GM12878 (cell line): ENCODE measurements at regions not wholly inside any gene's neighbourhood (a gene's known extent, or its start where the extent isn't known, plus 50 kb on each side); places are given as distances from the start of the nearest gene placed in this dataset.

Source experiments
- ATAC-seq: fragments of 200-7000 bp; cut with Tn5 transposase; 3 replicates; pipeline ENCODE4 v1.9.1; 2020; ENCODE audit warnings: mild to moderate bottlenecking, moderate library complexity
- BruUV-seq: library from RNA; stranded (reverse); fragments of 400-500 nt; replicated peaks from 2 replicates; lab custom pipeline; 2021; lab: Mats Ljungman, UMichigan
- CTCF ChIA-PET: fragments of 300-600 bp; sonication (Branson Sonifier 250); formaldehyde crosslinking; extraction: SDS; loops from one replicate; lab custom pipeline; 2021; ENCODE audit warnings: inconsistent platforms; lab: Yijun Ruan, JAX
- POLR2A ChIA-PET: fragments of 350-600 bp; formaldehyde crosslinking; extraction: SDS; loops from one replicate; lab custom pipeline; 2021; ENCODE audit warnings: inconsistent platforms; lab: Charles Lee
- RAD21 ChIA-PET: fragments of 300-600 bp; sonication (Branson Sonifier 250); formaldehyde crosslinking; loops from one replicate; lab custom pipeline; 2023; ENCODE audit warnings: antibody characterized with exemption; ENCODE audit not compliant: unreplicated experiment; lab: Charles Lee
- SMC1A ChIA-PET: fragments of 300-600 bp; sonication (Branson Sonifier 250); formaldehyde crosslinking; loops from one replicate; lab custom pipeline; 2023; ENCODE audit not compliant: unreplicated experiment, uncharacterized antibody; lab: Charles Lee
- DNase-seq: peaks from one replicate; pipeline ENCODE4 v3.0.0-alpha.2; 2011; ENCODE audit warnings: low read depth, low spot score
- FAIRE-seq: peaks from 3 replicates; lab custom pipeline; 2011; peaks lifted over from hg19 to GRCh38; lab: Jason Lieb, UNC
- H2AFZ ChIP-seq: 2 replicates; pipeline ENCODE4 v1.6.0; 2011; ENCODE audit warnings: low read depth, low read length, control low read depth; ENCODE audit not compliant: control insufficient read depth
- H3K27ac ChIP-seq: 2 replicates; pipeline ENCODE4 v1.5.1; 2011; ENCODE audit warnings: control low read depth; ENCODE audit not compliant: control insufficient read depth, insufficient read depth
- H3K27me3 ChIP-seq, 2 experiments: replicated peaks in 1 of 2; 2 replicates each; pipeline versions ENCODE4 v1.6.0 to v1.6.1; 2011; ENCODE audit warnings: low read length in 1 of 2; ENCODE audit not compliant: control insufficient read depth in 2 of 2, insufficient read depth in 2 of 2
- H3K36me3 ChIP-seq, 2 experiments: 2 replicates each; pipeline ENCODE4 v1.5.1; 2011; ENCODE audit warnings: low read length in 1 of 2; ENCODE audit not compliant: control insufficient read depth in 2 of 2, insufficient read depth in 2 of 2
- H3K4me1 ChIP-seq: 2 replicates; pipeline ENCODE4 v1.6.1; 2011; ENCODE audit warnings: mild to moderate bottlenecking, low read length, moderate library complexity, mixed read lengths; ENCODE audit not compliant: control insufficient read depth, insufficient read depth
- H3K4me2 ChIP-seq: 2 replicates; pipeline ENCODE4 v1.6.0; 2011; ENCODE audit warnings: control low read depth; ENCODE audit not compliant: control insufficient read depth, insufficient read depth
- H3K4me3 ChIP-seq: fragments of 200-600 bp; sonication (generic); 2 replicates; pipeline ENCODE4 v1.5.1; 2016
- H3K79me2 ChIP-seq: 2 replicates; pipeline ENCODE4 v1.6.0; 2011; ENCODE audit warnings: low read length; ENCODE audit not compliant: control insufficient read depth, insufficient read depth
- H3K9ac ChIP-seq: 2 replicates; pipeline ENCODE4 v1.8.0; 2011; ENCODE audit warnings: low read length, control low read depth, mixed read lengths; ENCODE audit not compliant: control insufficient read depth, insufficient read depth
- H3K9me3 ChIP-seq: replicated peaks from 3 replicates; pipeline ENCODE4 v1.5.1; 2011; ENCODE audit warnings: mild to moderate bottlenecking, low read length; ENCODE audit not compliant: control insufficient read depth, insufficient read depth
- H4K20me1 ChIP-seq: 2 replicates; pipeline ENCODE4 v1.6.0; 2011; ENCODE audit not compliant: control insufficient read depth, insufficient read depth
- ASH2L ChIP-seq: fragments of 300-600, 200-600 bp; sonication (generic); IDR thresholded peaks from 2 replicates; pipeline ENCODE4 v1.6.1; 2017; ENCODE audit warnings: low read depth, mild to moderate bottlenecking, borderline replicate concordance
- CHD2 ChIP-seq: IDR thresholded peaks from 2 replicates; pipeline ENCODE4 v1.6.1; 2011; ENCODE audit warnings: low read depth, low read length, improper control_type of control experiment, borderline replicate concordance
- EP300 ChIP-seq, 2 experiments: fragments of 150-350 bp in 1 of 2; IDR thresholded peaks; 2 replicates each; pipeline ENCODE4 v1.6.1; 2011 to 2012; ENCODE audit warnings: low read depth in 2 of 2, low read length in 2 of 2, borderline replicate concordance in 1 of 2, improper control_type of control experiment in 1 of 2, inconsistent platforms in 1 of 2; ENCODE audit not compliant: control insufficient read depth in 1 of 2
- EZH2 ChIP-seq: IDR thresholded peaks from 2 replicates; pipeline ENCODE4 v1.6.1; 2012; ENCODE audit warnings: low read depth, mild to moderate bottlenecking, control low read depth, inconsistent platforms, low read length, borderline replicate concordance; ENCODE audit not compliant: control insufficient read depth
- LARP7 ChIP-seq: fragments of 450-650 bp; IDR thresholded peaks from 2 replicates; pipeline ENCODE4 v1.6.1; 2017; ENCODE audit warnings: mild to moderate bottlenecking
- NFIC ChIP-seq: IDR thresholded peaks from 2 replicates; pipeline ENCODE4 v1.6.1; 2012; ENCODE audit warnings: low read depth, mild to moderate bottlenecking, inconsistent platforms, low read length, moderate library complexity
- PML ChIP-seq: IDR thresholded peaks from 2 replicates; pipeline ENCODE4 v1.6.1; 2012; ENCODE audit warnings: low read length, inconsistent platforms
- POLR2A ChIP-seq: IDR thresholded peaks from 2 replicates; pipeline ENCODE4 v1.6.1; 2011; ENCODE audit warnings: low read depth, mild to moderate bottlenecking, low read length
- RAD21 ChIP-seq: IDR thresholded peaks from 2 replicates; pipeline ENCODE4 v1.6.1; 2011; ENCODE audit warnings: mild to moderate bottlenecking, low read depth, low read length, moderate library complexity; ENCODE audit not compliant: insufficient read depth
- SREBF2 ChIP-seq: IDR thresholded peaks from 2 replicates; pipeline ENCODE4 v1.6.1; 2012; ENCODE audit warnings: mild to moderate bottlenecking, low read length
- TCF3 ChIP-seq: IDR thresholded peaks from 2 replicates; pipeline ENCODE4 v1.6.1; 2012; ENCODE audit warnings: low read depth, mild to moderate bottlenecking, low read length, borderline replicate concordance; ENCODE audit not compliant: insufficient read depth
- TCF7 ChIP-seq: IDR thresholded peaks from 2 replicates; pipeline ENCODE4 v1.6.1; 2014; ENCODE audit warnings: antibody characterized with exemption, borderline replicate concordance
- ZBED1 ChIP-seq: IDR thresholded peaks from 2 replicates; pipeline ENCODE4 v1.6.1; 2016; ENCODE audit warnings: borderline replicate concordance
- WGBS: methylation state at CpG from one replicate; pipeline ENCODE4 v1.1.6; 2016; ENCODE audit warnings: low lambda C conversion rate; ENCODE audit not compliant: insufficient replicate concordance, insufficient coverage; ENCODE audit errors: missing lambda C conversion rate; 5-methylcytosine and 5-hydroxymethylcytosine counted together
- in situ Hi-C: fragments of 300-500 bp; cut with MboI; formaldehyde crosslinking; loops from 9 replicates; pipeline ENCODE4 v1.14.3; 2018; ENCODE audit warnings: mixed read lengths
- intact Hi-C: fragments of 100-400 bp; cut with micrococcal nuclease; formaldehyde crosslinking; loops from one replicate; pipeline ENCODE4 v1.14.2; 2022; ENCODE audit not compliant: unreplicated experiment
- TF ChIP-seq, protein P1 (sequence below), 3 experiments: IDR thresholded peaks in 2 of 3; conservative IDR thresholded peaks in 1 of 3; 2 replicates each; pipeline ENCODE4 v1.5.1; 2011; ENCODE audit warnings: low read depth in 3 of 3, low read length in 3 of 3, mild to moderate bottlenecking in 3 of 3, control low read depth in 2 of 3, moderate library complexity in 2 of 3, inconsistent platforms in 1 of 3, mixed read lengths in 1 of 3; ENCODE audit not compliant: control insufficient read depth in 2 of 3, insufficient read depth in 1 of 3; ENCODE audit errors: extremely low read depth in 1 of 3
- TF ChIP-seq, protein P2 (sequence below): IDR thresholded peaks from 2 replicates; pipeline ENCODE4 v1.6.1; 2011; ENCODE audit warnings: low read depth, mild to moderate bottlenecking, low read length, moderate library complexity, borderline replicate concordance; ENCODE audit errors: extremely low read depth
- TF ChIP-seq, protein P3 (sequence below): fragments of 450-650 bp; IDR thresholded peaks from 2 replicates; pipeline ENCODE4 v1.6.1; 2017; ENCODE audit warnings: low read depth, mild to moderate bottlenecking, moderate library complexity
- TF ChIP-seq, protein P4 (sequence below): fragments of 450-650 bp; IDR thresholded peaks from 2 replicates; pipeline ENCODE4 v1.6.1; 2014; ENCODE audit warnings: mild to moderate bottlenecking
- TF ChIP-seq, protein P5 (sequence below): IDR thresholded peaks from 2 replicates; pipeline ENCODE4 v1.6.1; 2011; ENCODE audit warnings: low read depth, low read length, improper control_type of control experiment, borderline replicate concordance

DNA sequence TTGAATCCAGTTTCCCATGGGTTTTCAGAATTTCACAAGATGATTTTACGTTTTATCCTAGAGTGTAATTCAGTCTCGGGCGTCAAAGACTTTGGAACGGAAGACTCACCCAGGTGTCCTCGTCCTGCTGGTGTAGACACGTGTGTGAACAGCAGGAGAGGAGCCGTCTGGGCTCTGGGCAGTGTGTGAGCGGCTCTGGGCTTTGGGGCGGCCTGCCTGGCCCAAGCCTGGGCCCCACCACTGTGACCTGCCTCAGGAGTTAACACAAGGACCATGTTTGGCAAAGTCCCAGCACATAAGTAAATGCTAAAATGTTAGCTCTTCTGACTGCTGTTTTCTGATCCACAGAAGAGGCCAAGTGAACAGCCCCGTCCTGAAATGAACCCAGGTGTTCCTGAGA lies 1093.3 kb downstream of the BRD1 start (continued):
- TF ChIP-seq, protein P1, sequence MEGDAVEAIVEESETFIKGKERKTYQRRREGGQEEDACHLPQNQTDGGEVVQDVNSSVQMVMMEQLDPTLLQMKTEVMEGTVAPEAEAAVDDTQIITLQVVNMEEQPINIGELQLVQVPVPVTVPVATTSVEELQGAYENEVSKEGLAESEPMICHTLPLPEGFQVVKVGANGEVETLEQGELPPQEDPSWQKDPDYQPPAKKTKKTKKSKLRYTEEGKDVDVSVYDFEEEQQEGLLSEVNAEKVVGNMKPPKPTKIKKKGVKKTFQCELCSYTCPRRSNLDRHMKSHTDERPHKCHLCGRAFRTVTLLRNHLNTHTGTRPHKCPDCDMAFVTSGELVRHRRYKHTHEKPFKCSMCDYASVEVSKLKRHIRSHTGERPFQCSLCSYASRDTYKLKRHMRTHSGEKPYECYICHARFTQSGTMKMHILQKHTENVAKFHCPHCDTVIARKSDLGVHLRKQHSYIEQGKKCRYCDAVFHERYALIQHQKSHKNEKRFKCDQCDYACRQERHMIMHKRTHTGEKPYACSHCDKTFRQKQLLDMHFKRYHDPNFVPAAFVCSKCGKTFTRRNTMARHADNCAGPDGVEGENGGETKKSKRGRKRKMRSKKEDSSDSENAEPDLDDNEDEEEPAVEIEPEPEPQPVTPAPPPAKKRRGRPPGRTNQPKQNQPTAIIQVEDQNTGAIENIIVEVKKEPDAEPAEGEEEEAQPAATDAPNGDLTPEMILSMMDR (IDR thresholded peaks at IDR 0.05 in 2 of 3, conservative IDR thresholded peaks at IDR 0.05 in 1 of 3; ENCODE audit: control insufficient read depth in 2 of 3, extremely low read depth in 1 of 3, insufficient read depth in 1 of 3, low read depth in 3 of 3, low read length in 3 of 3), result no peak
- TF ChIP-seq LARP7 (no peak), PML (no peak), RAD21 (no peak), POLR2A (no peak), TCF3 (no peak)

DNA sequence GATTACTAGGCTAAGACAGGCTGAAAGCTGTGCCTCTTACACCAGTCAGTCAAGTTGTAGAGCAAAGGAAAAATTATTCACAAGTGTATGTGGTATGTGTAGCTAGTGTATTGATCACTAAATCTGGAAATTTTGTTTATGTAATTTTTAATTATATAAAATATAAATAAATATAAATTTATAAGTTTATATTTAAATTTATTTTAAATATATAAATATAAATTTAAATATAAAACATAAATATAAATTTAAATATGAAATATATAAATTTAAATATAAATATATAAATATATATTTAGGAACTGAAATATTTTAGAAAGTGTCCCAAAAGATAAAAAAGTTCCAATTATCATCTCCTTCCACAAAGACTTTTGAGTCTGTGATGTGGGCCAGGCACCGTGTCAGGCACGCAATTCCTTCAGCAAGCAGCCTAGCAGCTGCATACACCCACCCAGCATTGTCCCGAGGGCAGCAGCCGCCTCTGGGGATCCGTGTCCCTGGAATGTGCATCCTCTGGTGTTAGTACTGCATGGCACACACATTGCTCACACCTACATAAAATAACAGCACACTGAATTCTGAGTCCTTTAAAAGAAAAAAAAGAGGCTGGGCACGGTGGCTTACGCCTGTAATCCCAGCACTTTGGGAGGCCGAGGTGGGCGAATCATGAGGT lies 1098.0 kb downstream of the BRD1 start:
- ChIA-PET POLR2A (no interaction called here), SMC1A (no interaction called here), RAD21 (no interaction called here), CTCF (no interaction called here)
- Histone ChIP-seq H3K4me2 (no peak overlapping the region), H3K27me3 (no peaks in the 10 kb centered on the region), H2AFZ (no peak overlapping the region), H3K79me2 (no peaks in the 10 kb centered on the region), H3K36me3 (no peaks in the 10 kb centered on the region), H4K20me1 (no peaks in the 10 kb centered on the region), H3K4me3 (no peak overlapping the region), H3K4me1 (no peaks in the 10 kb centered on the region), H3K9ac (no peak overlapping the region), H3K9me3 (no peaks in the 10 kb centered on the region), H3K27ac (no peak overlapping the region)
- BruUV-seq, result no TSS peak
- TF ChIP-seq CHD2 (no peak), NFIC (no peak), SREBF2 (no peak), ZBED1 (no peak), EZH2 (no peak), EP300 (IDR thresholded peaks at IDR 0.05; ENCODE audit: borderline replicate concordance in 1 of 2, control insufficient read depth in 1 of 2, low read depth in 2 of 2, low read length in 2 of 2) (no peak), ASH2L (no peak), TCF7 (no peak)
- TF ChIP-seq, protein P2, sequence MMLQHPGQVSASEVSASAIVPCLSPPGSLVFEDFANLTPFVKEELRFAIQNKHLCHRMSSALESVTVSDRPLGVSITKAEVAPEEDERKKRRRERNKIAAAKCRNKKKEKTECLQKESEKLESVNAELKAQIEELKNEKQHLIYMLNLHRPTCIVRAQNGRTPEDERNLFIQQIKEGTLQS, result no peak
- TF ChIP-seq, protein P3, sequence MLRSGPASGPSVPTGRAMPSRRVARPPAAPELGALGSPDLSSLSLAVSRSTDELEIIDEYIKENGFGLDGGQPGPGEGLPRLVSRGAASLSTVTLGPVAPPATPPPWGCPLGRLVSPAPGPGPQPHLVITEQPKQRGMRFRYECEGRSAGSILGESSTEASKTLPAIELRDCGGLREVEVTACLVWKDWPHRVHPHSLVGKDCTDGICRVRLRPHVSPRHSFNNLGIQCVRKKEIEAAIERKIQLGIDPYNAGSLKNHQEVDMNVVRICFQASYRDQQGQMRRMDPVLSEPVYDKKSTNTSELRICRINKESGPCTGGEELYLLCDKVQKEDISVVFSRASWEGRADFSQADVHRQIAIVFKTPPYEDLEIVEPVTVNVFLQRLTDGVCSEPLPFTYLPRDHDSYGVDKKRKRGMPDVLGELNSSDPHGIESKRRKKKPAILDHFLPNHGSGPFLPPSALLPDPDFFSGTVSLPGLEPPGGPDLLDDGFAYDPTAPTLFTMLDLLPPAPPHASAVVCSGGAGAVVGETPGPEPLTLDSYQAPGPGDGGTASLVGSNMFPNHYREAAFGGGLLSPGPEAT, result no peak
- TF ChIP-seq, protein P4, sequence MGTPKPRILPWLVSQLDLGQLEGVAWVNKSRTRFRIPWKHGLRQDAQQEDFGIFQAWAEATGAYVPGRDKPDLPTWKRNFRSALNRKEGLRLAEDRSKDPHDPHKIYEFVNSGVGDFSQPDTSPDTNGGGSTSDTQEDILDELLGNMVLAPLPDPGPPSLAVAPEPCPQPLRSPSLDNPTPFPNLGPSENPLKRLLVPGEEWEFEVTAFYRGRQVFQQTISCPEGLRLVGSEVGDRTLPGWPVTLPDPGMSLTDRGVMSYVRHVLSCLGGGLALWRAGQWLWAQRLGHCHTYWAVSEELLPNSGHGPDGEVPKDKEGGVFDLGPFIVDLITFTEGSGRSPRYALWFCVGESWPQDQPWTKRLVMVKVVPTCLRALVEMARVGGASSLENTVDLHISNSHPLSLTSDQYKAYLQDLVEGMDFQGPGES, result no peak
- TF ChIP-seq, protein P5, sequence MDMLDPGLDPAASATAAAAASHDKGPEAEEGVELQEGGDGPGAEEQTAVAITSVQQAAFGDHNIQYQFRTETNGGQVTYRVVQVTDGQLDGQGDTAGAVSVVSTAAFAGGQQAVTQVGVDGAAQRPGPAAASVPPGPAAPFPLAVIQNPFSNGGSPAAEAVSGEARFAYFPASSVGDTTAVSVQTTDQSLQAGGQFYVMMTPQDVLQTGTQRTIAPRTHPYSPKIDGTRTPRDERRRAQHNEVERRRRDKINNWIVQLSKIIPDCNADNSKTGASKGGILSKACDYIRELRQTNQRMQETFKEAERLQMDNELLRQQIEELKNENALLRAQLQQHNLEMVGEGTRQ, result no peak
- no peak for FAIRE-seq
- DNase-seq, result no peak
- WGBS, result 39% methylated on average over 9 of the region's 9 CpGs
- ATAC-seq, result no peak
- in situ Hi-C loops, result no loop called here
- intact Hi-C loops, result no loop called here
